DOHH2 (cell line): ENCODE measurements at regions not wholly inside any gene's neighbourhood (a gene's known extent, or its start where the extent isn't known, plus 50 kb on each side); places are given as distances from the start of the nearest gene placed in this dataset.

Experiments used
- H3F3A ChIP-seq: fragments of 200-600 bp; sonication (generic), shearing (Covaris generic); 2 replicates; pipeline ENCODE4 v1.6.0; 2016; ENCODE audit warnings: antibody characterized with exemption, mild to moderate bottlenecking; ENCODE audit not compliant: control insufficient read depth, insufficient read depth
- H3K27ac ChIP-seq: fragments of 200-600 bp; sonication (generic); 2 replicates; pipeline ENCODE4 v1.5.1; 2014; ENCODE audit warnings: low read depth, mild to moderate bottlenecking, low read length, moderate library complexity
- H3K27me3 ChIP-seq: fragments of 200-600 bp; sonication (generic); 2 replicates; pipeline ENCODE4 v1.6.1; 2014; ENCODE audit warnings: mild to moderate bottlenecking, low read length, mixed read lengths; ENCODE audit not compliant: control insufficient read depth
- H3K36me3 ChIP-seq: fragments of 200-600 bp; sonication (generic); 2 replicates; pipeline ENCODE4 v1.6.1; 2014; ENCODE audit warnings: mild to moderate bottlenecking, low read length, moderate library complexity, mixed read lengths; ENCODE audit not compliant: control insufficient read depth
- H3K4me1 ChIP-seq: fragments of 200-600 bp; sonication (generic); 2 replicates; pipeline ENCODE4 v1.6.1; 2014; ENCODE audit warnings: mild to moderate bottlenecking, low read length, mixed read lengths; ENCODE audit not compliant: control insufficient read depth
- H3K4me2 ChIP-seq: fragments of 200-600 bp; sonication (generic); 2 replicates; pipeline ENCODE4 v1.6.0; 2014; ENCODE audit warnings: mild to moderate bottlenecking, low read length, moderate library complexity
- H3K4me3 ChIP-seq: fragments of 200-600 bp; sonication (generic); 2 replicates; pipeline ENCODE4 v1.5.1; 2014; ENCODE audit warnings: mild to moderate bottlenecking, low read length, mixed read lengths
- H3K79me2 ChIP-seq: fragments of 200-600 bp; sonication (generic); 2 replicates; pipeline ENCODE4 v1.6.1; 2014; ENCODE audit warnings: mild to moderate bottlenecking, low read length, mixed read lengths; ENCODE audit not compliant: control insufficient read depth
- H3K9me2 ChIP-seq: fragments of 200-600 bp; sonication (generic); replicated peaks from 2 replicates; pipeline ENCODE4 v1.6.1; 2014; ENCODE audit warnings: mild to moderate bottlenecking, low read length, mixed read lengths; ENCODE audit not compliant: control insufficient read depth
- H3K9me3 ChIP-seq: fragments of 200-600 bp; sonication (generic); 2 replicates; pipeline ENCODE4 v1.6.1; 2014; ENCODE audit warnings: antibody characterized with exemption, low read length, mixed read lengths; ENCODE audit not compliant: control insufficient read depth, insufficient read depth
- H4K20me1 ChIP-seq: fragments of 200-600 bp; sonication (generic); 2 replicates; pipeline ENCODE4 v1.6.0; 2014; ENCODE audit warnings: low read depth, mild to moderate bottlenecking, antibody characterized with exemption, low read length, moderate library complexity; ENCODE audit not compliant: control insufficient read depth, insufficient read depth
- EZH2phosphoT487 ChIP-seq: fragments of 200-600 bp; sonication (generic); IDR thresholded peaks from 2 replicates; pipeline ENCODE4 v1.6.1; 2017; ENCODE audit warnings: borderline replicate concordance, mild to moderate bottlenecking, antibody characterized with exemption, low read length, moderate library complexity, mixed read lengths
- TF ChIP-seq, protein P1 (sequence below): fragments of 200-600 bp; sonication (generic); IDR thresholded peaks from one replicate; pipeline ENCODE4 v1.5.1; 2014; ENCODE audit warnings: antibody characterized with exemption, mild to moderate bottlenecking, low read depth, low read length; ENCODE audit not compliant: poor library complexity, severe bottlenecking

DNA sequence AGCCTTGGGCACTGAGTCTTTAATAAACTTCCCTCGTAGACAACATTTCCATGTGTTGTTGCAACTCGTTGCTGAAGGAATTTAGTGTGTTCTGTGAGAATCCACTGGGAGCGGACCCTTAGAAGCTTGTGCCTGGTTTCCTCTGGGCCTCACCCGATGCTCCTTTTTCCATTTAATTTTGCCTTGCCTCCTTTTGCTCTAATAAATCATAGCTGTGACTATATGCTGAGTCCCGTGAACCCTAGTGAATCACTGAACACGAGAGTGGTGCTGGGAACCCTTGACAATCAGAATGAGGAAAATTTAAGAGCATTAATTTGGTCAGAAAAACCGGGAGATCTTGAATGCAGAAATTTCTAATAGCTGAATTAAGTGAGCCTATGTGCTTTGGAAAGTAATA, 291.1 kb upstream of the ZNF608 start:
- Histone ChIP-seq H3K27ac (no peak overlapping the region), H3K79me2 (no peaks in the 10 kb centered on the region), H3K4me3 (no peak overlapping the region), H3K36me3 (no peaks in the 10 kb centered on the region), H4K20me1 (no peaks in the 10 kb centered on the region), H3K27me3 (no peaks in the 10 kb centered on the region), H3K4me1 (peaks cover 30% of the 10 kb centered on the region), H3K9me2 (no peaks in the 10 kb centered on the region), H3K9me3 (no peaks in the 10 kb centered on the region), H3K4me2 (peak overlapping the region; percentile 17; the same call in 1 of the 2 replicates), H3F3A (no peaks in the 10 kb centered on the region)
- no peak for TF ChIP-seq EZH2phosphoT487
- TF ChIP-seq, protein P1, sequence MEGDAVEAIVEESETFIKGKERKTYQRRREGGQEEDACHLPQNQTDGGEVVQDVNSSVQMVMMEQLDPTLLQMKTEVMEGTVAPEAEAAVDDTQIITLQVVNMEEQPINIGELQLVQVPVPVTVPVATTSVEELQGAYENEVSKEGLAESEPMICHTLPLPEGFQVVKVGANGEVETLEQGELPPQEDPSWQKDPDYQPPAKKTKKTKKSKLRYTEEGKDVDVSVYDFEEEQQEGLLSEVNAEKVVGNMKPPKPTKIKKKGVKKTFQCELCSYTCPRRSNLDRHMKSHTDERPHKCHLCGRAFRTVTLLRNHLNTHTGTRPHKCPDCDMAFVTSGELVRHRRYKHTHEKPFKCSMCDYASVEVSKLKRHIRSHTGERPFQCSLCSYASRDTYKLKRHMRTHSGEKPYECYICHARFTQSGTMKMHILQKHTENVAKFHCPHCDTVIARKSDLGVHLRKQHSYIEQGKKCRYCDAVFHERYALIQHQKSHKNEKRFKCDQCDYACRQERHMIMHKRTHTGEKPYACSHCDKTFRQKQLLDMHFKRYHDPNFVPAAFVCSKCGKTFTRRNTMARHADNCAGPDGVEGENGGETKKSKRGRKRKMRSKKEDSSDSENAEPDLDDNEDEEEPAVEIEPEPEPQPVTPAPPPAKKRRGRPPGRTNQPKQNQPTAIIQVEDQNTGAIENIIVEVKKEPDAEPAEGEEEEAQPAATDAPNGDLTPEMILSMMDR = no peak

DNA sequence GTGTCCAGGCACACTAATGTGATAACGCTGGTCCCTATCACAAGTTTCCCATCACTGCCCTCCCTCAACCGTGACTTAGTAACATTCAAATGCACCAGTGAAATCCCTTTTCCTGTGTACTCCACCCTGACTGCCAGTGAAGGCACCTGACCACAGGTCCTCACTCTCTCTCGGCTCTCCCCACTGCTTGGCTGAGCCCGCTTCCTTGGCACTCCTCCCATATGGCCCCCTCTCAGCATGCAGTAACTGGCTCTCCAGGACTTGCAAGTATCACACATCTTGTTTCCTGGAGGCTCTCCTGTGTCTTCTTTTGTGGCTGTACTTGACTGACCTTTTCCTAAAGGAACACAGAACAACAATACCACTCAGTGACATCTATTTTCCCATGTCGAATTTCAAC, 292.0 kb upstream of the ZNF608 start:
- H3K4me1 ChIP-seq = peaks cover 30% of the 10 kb centered on the region
- H4K20me1 ChIP-seq = no peaks in the 10 kb centered on the region
- no peak overlapping the region for H3K4me3 ChIP-seq
- no peaks in the 10 kb centered on the region for H3K9me2 ChIP-seq
- no peak overlapping the region for H3K27ac ChIP-seq
- no peak for TF ChIP-seq EZH2phosphoT487
- TF ChIP-seq, protein P1 = no peak
- no peaks in the 10 kb centered on the region for H3K36me3 ChIP-seq
- H3F3A ChIP-seq = no peaks in the 10 kb centered on the region
- no peaks in the 10 kb centered on the region for H3K27me3 ChIP-seq
- no peaks in the 10 kb centered on the region for H3K79me2 ChIP-seq
- H3K9me3 ChIP-seq = no peaks in the 10 kb centered on the region
- peak overlapping the region; percentile 11; the same call in 1 of the 2 replicates for H3K4me2 ChIP-seq

DNA sequence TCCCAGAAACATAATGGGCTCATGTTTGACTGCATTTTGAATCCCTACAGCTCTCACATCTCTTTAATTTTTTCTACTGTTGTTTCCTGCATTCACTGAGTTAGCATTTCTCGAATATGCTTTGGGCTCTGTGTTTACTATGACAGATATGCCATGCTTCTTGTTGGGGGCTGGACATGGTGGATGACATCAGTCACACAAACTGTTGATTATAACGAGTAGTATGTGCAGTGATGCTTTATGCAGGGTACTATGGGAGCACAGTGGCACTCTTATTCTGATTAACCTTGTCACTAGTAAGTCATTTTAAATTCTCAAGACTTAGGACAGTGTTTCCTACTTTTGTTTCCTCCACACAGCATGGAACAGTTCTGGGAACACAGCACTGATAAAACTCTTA, 295.4 kb upstream of the ZNF608 start:
- TF ChIP-seq EZH2phosphoT487 = no peak
- TF ChIP-seq, protein P1 = no peak
- H3K9me3 ChIP-seq = no peaks in the 10 kb centered on the region
- H3K27me3 ChIP-seq = no peaks in the 10 kb centered on the region
- no peaks in the 10 kb centered on the region for H4K20me1 ChIP-seq
- H3K36me3 ChIP-seq = no peaks in the 10 kb centered on the region
- H3K4me2 ChIP-seq = no peak overlapping the region
- H3F3A ChIP-seq = no peaks in the 10 kb centered on the region
- H3K4me3 ChIP-seq = no peak overlapping the region
- no peak overlapping the region for H3K27ac ChIP-seq
- no peaks in the 10 kb centered on the region for H3K79me2 ChIP-seq
- no peaks in the 10 kb centered on the region for H3K9me2 ChIP-seq
- H3K4me1 ChIP-seq = peaks cover 28% of the 10 kb centered on the region
